NCI-H774 (cell line): ENCODE measurements at regions not wholly inside any gene's neighbourhood (a gene's known extent, or its start where the extent isn't known, plus 50 kb on each side); places are given as distances from the start of the nearest gene placed in this dataset.
A peak's percentile ranks its signal among the peaks of the same experiment; 100 is the strongest.

Source experiments
- DNase-seq: peaks from one replicate; lab custom pipeline; 2025; lab: John Stamatoyannopoulos, UW

DNA sequence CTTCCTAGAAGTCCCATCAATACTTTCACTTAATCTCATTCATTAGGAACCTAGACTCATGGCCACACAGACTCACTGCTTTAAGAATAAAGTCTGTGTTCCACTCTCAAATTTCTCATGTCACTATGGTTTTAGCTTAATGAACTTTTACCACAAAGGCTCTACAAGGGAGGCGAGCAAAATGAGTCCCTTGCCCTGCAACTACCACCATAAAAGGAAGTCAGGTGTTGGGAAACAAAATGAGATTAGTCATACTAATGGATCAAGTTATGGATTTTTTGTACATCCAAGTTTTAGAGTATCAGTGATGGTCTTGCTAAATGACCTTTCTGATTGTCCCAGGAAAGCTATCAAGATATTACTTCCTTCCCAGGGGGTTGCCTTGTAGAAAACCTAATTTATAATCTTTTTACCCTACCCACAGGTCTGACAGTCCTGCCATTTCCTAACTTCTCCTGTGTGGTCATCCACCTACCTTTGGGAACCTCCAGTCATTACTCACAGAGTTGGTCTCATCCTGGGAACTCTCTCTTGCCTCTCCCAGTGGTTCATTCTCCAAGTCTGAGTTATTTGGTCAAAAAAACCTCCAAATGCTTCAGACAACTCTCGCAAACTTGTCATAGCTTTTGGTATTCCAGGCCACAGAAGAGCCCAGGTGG lies 51.8 kb upstream of the SLC16A1 start:
- no peak for DNase-seq

GRCh38 chr1:113008365-113008714 lies 52.3 kb upstream of the SLC16A1 start:
- DNase-seq, result no peak

- DNase-seq, result no peak
Measured at GRCh38 chr1:113012149-113012548, 56.2 kb upstream of the SLC16A1 start.

GRCh38 chr1:113013823-113014222 lies 57.8 kb upstream of the SLC16A1 start:
- no peak for DNase-seq

GRCh38 chr1:113014508-113014907 lies 58.5 kb upstream of the LRIG2 start:
- DNase-seq, result no peak

GRCh38 chr1:113018911-113019310 lies 54.1 kb upstream of the LRIG2 start:
- no peak for DNase-seq

GRCh38 chr1:113021430-113022085 lies 51.4 kb upstream of the LRIG2 start:
- DNase-seq, result peak; percentile 18
